NCI-H460 (cell line): ENCODE measurements at regions not wholly inside any gene's neighbourhood (a gene's known extent, or its start where the extent isn't known, plus 50 kb on each side); places are given as distances from the start of the nearest gene placed in this dataset.
A peak's percentile ranks its signal among the peaks of the same experiment; 100 is the strongest.

Experiments
- DNase-seq: peaks from one replicate; pipeline ENCODE4 v3.0.0-alpha.2; 2016; ENCODE audit warnings: low read depth; ENCODE audit errors: extremely low read depth

GRCh38 chr21:39106881-39107462, 76.3 kb downstream of the PSMG1 start:
- DNase-seq = no peak

DNA sequence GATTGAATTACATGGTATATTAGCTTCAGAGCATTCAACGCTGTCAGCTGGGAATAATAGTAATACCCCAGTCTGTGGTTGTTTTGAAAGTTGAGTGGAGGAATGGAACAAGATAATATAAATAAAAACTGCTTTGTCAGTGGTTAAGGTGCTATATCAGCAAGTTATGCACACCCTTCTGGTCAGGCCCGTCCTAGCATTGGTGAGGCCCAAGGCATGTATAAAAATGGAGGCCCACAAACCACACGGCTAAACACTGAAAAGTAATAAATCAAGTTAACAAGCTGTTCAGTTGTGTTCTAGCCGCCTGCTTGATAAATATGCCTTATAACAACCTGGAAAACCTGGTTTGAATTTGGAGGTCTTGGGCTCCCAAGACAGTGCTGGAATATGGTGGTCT, 77.4 kb downstream of the PSMG1 start:
- no peak for DNase-seq

- no peak for DNase-seq
These were observed 77.9 kb downstream of the PSMG1 start for GRCh38 chr21:39105341-39105765.

DNA sequence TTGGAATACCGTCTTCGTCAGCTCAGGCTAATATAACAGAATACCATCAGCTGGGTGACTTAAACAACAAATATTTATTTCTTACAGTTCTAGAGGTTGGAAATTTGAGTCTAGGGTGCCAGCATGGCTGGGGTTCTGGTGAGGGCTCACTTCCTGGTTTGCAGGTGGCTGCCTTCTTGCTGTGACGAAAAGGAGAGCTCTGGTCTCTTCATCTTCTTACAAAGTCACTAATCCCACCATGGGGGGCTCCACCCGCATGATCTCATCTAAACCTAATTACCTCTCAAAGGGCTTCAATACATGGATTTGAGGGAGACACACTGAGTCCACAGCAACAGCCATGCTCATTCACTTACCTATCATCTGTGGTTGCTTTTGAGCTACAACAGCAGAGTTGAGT, 78.3 kb downstream of the PSMG1 start:
- no peak for DNase-seq

- DNase-seq = no peak
These were observed 79.6 kb downstream of the PSMG1 start for GRCh38 chr21:39103689-39104088.

DNA sequence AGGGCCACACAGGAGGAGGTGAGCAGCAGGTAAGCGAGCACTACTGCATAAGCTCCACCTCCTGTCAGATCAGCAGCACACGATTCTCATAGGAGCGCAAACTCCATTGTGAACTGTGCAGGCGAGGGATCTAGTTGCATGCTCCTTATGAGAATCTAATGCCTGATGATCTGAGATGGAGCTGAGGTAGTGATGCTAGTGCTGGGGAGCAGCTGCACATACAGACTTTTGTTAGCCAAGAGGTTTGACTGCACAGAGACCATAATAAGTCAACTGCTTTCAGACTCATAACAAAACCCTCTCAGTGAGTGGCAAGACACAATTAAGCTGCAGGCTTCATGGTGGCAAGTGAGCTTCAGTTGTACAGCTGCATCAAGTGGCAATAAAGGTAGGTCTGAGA, 83.4 kb downstream of the PSMG1 start:
- no peak for DNase-seq

DNA sequence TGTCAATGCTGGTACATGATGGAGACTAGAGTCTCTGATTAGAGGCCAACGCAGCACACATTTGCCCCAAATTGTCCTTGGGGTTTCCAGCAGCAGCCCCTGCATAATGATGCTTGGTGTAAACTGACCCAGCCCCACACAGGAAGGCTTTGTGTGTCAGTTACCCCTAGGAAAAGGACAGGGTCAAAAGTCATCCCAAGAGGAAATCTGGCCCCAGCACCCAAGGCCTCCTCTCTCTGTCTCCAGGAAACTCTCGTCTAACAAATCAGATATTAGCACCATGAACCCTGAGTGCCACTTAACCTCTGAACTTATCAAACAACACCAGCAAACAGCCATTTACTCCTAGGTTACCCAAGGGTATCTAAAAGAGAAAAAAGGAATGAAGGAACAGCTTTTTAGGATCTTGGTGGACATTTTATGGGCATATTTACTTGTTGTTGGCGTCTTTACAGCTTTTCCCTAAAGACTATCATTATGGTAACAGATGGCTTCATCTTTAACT, 84.5 kb downstream of the PSMG1 start:
- DNase-seq = no peak

DNA sequence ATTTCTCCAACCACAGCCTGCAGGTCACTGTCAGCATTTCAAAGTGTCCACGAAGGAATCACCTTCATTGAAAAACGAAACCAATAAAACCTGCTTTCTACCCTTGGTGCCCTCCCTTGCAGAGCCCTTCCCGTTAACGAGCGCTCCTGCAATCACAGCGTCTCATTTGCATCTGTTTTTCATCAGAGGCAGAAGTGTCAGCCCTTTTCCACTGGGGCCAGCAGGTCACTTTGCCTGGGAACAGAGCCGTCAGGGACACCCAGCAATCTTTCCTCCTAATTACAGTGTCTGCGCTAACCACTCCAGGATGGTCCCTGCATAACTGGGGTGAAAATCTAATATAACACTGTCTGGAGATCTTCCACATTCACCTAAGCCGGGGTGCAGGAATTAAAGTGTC, 85.3 kb downstream of the PSMG1 start:
- no peak for DNase-seq

DNA sequence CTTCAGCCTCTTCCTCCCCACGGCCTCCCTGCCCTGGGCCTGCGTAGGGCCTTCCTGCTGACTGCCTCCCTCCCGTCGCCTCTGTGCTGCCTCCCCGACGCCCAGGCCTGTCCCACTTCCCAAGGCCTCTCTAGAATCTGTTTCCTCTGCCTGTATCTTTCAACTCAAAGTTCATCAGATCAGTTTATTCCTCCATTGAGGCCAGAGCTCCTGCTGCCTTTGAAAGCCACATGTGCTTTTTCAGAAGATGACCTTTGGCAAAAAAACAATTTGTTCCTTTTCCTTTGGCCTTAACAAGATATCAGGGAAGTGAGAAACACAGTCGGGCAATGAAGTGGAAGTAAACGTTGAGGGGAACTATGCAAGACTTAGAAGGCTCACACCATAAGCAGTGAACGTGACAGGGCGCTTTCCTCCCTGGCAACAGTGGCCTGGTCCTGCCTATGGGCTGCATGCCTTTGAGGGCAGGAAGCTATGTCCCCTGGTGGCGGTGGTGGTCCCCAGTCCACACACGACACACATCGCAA, 85.9 kb downstream of the PSMG1 start:
- DNase-seq = no peak

DNA sequence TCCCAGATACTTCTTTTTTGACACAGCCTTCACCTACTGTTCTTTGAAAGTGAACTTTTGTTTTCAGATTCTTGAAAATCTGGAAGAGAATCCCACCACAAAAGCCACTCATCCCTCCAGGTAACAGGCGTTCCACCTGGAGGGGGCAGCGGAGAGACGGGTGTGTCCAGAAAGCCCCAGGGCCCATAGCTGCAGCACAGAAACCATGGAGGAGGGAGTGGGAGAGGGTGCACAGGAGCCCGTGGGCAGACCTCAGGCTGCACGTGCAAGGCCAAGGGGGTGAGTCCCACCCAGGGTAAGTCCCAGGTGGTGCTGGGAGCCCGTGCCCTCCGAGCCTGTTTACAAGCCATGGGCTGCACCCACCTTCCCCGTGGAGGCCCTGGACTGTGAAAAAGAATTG, 86.5 kb downstream of the PSMG1 start:
- no peak for DNase-seq

- DNase-seq = no peak
These were observed 87.6 kb downstream of the PSMG1 start for GRCh38 chr21:39095681-39096080.

DNA sequence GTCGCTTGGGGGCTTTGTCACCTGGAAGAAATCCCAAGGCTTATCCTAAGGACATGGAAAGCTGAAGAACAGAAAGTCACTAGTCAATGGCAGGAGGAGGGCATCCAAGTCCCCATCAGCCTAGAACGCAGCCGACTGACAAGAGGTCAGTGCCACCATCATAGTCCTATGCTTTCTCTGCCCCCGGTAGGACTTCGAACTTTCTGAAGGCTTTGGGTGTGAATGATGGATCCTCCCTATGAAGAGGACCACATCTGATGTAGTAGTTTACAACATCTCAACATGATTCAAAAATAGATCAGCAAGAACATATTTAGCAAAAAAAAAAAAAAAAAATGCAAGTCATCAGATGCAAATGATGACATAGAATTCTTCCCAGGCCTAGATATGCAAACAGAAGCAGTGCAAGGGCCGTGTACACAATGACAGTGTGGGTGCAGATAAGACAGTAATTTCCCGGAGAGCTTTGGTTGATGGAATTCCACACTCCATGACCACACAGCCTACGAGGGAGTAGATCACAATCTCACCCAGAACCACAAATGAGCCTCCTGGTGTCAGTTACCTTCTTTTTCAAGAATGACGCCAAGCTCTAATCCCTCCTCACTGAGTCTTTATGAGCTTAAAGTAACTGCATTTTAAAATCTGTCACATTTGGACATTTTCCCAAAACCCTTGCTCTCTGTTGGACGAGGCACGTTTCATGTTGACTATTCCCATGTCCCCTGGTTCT, 88.2 kb downstream of the PSMG1 start:
- peak; percentile 3 for DNase-seq

DNA sequence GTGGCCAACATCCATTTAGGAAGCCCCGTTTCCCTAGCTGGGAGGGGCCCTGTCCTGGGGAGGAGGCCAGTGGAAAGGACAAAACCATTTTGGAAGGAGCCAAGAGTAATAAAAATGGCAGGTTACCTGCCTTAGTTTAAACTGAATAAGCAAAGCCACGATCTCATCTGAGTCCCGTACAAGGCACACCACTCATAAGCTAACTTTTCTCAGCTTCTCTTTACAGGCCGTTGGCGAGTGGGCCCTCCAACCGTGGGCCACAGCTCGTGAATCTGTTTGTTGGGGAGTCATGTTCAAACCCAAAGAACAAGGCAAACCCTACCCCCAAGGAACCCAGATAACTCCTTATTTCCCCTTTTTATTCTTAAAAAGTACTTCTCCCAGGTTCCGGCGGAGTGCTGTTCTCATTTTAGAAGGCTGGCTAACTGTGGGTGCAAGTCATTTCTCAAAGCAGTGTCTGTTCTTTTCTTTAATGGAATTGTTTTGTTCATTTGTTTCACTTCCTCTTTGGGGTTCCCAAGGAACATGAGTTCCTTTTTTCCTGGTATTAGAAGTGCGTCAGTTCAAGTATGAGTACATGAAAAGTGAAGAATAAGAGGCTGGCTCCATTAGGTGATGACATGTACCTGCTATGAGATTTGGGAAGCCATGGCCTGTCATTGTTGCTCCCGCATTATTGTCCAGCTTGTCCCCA, 89.0 kb downstream of the PSMG1 start:
- DNase-seq = no peak

GRCh38 chr21:39093526-39093925, 89.7 kb downstream of the PSMG1 start:
- no peak for DNase-seq

- DNase-seq = no peak
These were observed 94.3 kb downstream of the PSMG1 start for GRCh38 chr21:39088831-39089380.

DNA sequence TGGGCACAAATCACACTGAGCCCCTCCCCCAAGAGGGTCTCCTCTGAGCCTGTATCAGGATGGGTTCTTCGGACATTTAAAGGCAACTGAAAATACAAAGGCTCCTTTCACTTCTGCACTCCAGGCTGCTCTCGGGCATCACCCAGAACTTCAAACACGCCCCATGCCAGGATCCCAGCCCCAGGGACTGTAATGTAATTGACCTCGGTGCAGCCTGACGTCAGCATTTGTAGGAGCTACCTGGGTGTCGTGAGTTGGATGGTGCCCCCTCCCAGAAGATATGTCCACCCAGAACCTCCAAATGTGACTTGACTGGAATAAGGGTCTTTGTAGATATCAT, 95.2 kb downstream of the PSMG1 start:
- no peak for DNase-seq

DNA sequence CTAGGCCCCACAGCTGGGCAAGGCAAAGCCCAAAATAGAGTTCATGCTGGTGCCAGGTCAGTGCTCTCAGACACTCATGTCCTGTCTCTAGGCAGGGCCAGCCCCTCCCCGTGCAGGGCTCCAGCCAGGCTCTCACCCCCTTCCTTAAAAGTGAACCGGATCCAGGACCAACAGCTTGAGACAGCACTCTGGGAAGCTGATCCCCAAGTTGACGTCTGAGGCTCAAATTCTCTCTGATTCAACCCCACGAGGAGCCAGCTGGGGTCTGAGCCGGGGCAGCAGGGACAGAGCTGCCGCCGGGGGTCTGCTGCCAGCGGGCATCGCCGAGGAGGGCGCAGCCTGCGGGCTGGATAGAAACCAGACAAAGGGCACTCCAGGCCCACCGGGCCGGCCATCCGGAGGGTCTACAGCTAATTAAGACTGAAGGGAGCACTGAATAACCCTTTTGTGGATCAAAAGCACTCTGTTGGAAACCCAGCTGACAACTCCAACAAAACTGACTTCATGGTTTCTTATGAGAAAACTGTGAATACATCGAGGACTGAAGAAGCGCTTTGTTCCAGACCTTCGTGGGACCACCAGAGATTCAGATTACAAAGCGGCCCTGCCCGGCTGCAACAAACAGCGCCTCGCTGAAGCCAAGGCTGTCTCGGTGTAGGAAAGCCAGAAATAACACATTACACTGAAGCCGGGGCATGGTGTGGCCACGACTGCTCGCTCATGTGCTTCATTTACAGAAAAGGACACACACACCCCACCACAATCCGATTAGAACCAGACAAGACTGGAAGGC, 95.8 kb downstream of the PSMG1 start:
- DNase-seq = no peak

GRCh38 chr21:39086547-39086946, 96.7 kb downstream of the PSMG1 start:
- DNase-seq = no peak

DNA sequence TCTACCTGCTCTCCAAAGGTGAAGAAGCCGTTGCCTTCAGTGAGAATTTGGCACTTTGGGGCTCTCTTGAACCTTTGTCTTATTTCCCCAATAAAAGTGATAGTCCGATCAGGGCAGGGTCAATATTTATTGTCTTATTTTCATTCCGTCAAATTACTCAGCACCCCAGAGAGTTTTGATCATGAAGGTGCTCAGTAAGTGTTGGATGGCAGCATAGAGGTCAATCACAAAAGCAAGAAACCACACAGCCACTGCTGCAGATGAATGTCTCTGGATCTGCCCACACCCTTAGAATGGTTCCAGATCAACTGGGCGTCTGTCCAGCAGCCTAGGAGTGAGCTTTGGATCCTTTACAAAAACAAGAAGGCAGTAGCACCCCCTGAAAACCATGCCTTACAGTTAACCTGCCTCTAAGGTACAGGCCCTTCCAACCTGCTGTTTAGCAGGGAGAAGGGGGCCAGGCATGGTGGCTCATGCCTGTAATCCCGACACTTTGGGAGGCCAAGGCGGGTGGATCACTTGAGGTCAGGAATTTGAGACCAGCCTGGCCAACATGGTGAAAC, 97.3 kb downstream of the PSMG1 start:
- DNase-seq = no peak

- no peak for DNase-seq
These were observed 98.1 kb downstream of the PSMG1 start for GRCh38 chr21:39084979-39085729.
